Activated CD4-positive, alpha-beta T cell treated with anti-CD3 and anti-CD28 coated beads for 1 hour (primary cell): ENCODE measurements at regions not wholly inside any gene's neighbourhood (a gene's known extent, or its start where the extent isn't known, plus 50 kb on each side); places are given as distances from the start of the nearest gene placed in this dataset.

Source experiments
- DNase-seq: peaks from one replicate; pipeline ENCODE4 v3.0.0-alpha.2; 2020

DNA sequence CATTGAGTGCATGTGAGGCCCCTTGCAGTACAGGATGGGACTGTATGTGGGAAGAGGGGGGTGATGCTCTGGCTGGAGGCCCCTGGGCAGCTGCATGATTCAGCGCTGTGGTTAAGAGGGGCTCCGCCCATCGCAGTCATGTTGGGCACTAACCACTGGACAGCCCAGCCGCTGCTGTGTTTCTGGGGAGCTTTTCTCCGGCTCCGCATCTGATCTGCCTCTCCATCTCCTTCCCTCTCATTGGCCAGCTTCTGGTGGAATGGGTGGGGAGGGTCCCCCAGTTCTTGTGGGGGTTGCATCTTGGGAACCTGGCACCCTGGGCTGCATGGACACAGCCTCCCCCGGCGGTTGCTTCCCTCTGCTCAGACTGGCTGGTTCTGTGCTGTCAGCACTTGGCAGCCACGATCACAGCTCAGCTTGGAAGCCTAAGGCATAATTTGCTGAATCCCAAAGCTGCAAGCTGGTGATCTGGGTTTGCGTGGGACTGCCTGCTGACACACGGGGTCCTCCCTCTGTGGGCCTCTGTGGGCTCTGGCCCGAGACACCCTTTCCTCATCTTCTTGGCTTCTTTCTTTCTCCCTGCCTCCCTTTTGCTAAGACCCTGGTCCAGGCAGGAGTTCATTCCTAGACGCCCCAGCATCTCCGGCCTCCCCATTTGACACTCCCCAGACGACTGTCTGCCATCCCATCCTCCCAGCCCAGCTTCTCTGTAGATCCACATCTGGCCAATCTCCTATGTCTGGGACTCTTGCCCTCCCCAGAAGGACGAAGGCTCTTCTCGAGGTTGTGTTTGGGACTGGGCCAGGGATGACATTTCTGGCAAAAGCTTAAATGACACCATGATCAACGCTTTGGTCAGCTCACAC, 168.3 kb downstream of the SEC14L1 start:
- DNase-seq = no peak

DNA sequence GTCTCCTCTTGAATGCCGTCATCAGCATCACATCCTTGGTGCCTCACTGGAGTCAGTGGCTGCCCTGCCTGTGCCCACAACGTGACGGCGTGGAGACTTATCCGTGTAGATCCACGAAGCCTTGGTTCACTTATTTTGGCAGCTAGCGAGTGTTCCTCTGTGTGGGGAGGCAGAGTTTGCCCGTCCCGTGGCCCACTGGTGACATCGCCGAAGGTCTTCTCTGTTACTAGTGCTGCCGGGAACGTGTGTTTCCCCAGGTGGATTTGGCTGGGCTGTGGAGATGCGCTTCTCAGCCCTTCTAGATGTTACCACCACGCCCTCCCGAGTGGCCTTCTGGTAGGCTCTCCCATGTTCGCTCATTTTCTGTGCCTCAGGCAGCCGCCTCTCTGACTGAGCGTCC, 169.6 kb downstream of the SEC14L1 start:
- no peak for DNase-seq

DNA sequence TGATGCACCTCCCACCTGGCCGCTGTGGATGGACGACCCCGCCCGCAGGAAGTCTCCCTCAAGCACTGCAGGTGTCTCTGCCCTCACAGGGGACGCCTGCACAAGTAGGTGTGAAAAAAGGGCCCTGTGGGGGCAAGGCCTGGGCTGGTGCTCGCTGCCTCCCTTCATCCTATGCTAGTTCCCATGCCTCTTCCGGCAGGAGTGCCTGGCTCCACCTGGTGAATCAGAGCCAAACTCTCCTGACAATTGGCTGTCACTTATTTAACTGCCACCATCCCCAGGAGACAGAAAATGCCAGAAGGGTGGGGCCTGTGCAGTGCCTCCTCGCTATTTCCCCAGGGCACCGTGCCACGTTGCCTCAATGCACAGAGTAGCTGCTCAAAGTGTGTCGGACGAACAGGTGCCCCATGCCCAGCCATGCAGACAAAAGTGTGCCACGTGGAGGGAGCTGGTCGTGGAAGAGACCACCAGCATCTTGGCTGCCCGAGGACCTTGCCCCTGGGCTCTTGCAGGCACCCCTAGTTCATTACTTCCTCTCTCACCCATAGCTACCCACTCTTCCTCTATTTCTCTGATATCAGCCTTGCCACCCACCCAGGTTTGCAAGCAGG, 170.7 kb downstream of the SEC14L1 start:
- DNase-seq = no peak

DNA sequence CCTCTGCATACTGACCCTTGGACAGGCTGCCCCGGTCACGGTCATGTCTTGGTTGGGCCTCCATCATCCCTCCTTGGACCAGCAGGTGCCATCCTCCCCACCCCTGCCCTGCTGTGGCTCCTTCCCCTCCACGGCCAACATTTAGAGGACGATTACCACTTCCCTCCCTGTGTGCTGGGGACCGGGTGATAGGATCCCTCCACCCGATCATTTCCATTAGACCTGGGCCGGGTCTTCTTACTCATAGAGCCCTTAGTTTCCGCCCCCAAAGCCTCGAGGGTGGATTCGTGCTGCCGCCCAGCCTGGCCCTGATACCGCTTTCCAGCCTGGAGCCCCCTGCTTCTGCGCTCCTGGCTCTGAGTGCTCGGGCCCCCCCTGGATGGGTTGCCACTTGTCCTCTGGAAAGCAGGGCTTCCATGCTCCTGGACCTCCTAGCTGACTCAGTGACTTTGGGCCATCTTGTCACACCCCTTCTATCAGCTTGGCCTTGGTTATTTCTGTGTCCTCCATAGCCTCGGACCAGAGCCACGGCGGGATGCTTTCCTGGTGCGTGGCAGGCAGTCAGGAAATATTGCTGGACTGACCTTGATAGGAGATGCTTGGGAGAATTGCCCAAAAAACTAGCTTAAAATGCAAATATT, 171.4 kb downstream of the SEC14L1 start:
- no peak for DNase-seq

DNA sequence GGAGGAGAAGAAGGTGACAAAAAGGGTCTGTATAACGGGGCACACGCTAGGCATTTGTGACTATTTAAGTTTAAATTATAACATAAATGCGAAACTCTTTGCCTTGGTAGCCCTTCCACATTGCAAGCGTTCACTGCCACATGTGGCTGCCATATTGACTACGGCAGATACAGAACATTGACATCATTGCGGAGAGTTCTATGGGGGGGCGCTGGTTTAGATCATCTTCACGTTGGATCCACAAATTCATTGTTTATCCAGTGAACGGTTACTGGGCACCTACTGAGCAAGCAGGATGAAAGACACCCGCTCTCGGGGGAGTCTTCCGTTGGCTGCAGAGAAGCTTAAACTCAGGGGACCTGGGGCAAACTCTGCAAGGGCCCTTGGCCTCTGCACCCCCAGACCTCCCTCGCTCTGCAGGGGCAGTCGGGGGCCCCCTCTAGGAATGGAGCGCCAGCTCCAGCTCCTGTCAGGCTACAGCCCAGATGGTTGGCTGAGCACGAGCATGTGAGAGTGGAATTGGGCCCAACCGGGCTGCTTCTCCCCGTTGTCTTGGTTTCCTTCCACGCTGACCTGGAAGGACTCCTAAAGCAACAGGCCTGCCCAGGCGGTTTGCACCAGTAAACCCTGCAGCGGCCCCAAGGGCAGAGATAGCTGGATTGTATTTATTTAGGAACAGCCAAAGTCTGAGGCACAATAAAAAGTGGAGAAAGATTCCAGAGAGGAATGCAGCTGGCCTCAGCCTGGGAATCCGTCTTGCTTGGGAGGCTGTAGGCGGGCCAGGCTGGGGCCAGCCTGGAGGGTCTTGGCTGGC, 172.2 kb downstream of the SEC14L1 start:
- DNase-seq = no peak

DNA sequence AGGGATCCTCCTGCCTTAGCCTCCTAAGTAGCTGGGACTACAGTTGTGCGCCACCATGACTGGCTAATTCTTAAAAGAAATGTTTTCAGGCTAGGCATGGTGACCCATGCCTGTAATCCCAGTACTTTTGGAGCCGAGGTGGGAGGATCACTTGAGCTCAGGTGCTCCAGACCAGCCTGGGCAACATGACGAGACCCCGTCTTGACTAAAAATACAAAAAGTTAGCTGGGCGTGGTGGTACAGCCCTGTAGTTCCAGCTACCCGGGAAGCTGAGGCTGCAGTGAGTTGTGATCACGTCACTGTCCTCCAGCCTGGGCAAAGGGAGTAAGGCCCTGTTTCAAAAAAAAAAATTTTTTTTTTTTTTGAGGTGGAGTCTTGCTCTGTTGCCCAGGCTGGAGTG, 173.1 kb downstream of the SEC14L1 start:
- no peak for DNase-seq

DNA sequence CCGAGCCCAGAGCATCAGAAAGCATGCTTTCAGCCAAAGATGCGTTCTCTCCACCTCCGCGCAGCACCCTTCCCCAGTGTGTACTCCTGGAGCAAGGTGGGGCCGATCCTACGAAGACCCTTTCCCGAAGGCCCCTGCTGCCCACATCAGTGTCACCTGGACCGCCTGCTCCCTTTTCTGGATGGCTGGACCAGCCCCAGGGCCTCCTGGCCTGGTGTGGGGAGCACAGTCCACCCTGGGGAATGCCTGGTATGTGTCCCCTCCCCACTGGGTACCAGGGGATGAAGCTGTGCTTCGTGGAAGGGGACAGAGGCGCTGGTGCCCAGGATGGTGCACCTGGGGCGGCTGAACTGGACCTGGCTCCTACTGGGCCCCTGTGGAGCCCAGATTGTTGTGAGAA, 173.8 kb downstream of the SEC14L1 start:
- DNase-seq = no peak

DNA sequence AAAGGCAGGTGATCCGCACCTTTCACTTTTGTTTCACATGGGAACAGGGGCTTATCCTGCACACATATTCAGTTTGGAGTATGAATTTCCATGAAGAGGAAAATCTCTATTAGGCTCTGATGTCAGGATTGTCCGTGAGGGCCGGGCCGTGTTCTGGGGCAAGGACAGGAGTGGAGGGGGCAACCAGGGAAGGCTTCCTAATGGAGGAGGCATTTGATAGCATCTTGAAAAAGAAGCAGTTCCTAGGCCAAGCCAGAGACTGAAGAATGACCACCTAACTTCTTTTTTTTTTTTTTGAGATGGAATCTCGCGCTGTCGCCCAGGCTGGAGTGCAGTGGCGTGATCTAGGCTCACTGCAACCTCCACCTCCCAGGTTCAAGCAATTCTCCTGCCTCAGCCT, 174.2 kb downstream of the SEC14L1 start:
- DNase-seq = no peak

DNA sequence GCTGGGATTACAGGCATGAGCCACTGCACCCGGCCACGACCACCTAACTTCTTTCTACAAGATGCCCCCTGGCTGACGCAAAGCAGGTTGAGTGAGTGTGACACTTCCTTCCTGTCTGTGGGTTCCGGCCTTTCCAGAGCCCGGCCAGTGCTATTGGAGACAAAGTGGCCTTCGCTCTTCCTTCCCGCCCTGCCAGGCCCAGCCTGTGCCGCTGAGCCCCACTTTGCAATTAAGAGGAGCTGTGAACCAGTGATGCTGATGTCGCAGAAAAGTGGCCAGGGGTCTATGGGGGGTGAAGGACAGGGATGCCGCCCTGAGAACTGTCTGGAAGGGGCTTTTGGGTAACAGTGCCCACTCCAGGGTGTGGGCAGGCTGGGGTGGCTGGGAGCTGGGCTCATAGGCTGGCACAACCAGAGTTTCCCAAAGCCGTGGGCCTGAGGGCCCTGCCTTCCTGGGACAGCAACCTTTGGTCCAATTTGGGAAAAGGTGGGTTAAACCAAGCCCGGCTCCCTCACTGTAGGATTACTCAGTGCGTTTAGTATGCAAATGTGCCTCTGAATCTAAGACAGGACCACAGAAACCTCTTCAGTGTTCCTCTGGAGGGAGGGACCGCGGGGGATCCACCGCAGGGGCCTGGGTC, 174.9 kb downstream of the SEC14L1 start:
- DNase-seq = no peak

DNA sequence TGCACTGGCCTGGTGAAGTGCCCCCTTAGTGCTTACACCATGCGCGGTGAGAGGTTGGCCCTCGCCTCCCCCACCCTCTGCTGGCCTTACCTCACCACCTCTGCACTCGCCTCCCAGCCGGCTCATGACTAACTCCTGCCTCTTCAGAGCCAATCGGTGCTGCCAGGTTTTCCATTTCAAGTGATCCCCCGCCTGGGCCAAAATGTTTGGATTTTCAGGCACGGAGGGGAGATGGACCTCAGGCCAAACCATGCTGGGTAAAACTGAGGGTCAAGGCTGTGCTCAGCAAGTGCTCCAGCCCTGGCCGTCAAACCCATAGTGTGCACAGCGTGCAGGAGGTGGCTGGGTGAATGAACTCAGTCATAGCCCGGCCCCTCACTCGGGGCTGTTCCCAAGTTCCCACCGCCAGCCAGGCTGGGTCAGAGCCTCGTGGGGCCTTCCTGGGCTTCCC, 175.4 kb downstream of the SEC14L1 start:
- DNase-seq = no peak

DNA sequence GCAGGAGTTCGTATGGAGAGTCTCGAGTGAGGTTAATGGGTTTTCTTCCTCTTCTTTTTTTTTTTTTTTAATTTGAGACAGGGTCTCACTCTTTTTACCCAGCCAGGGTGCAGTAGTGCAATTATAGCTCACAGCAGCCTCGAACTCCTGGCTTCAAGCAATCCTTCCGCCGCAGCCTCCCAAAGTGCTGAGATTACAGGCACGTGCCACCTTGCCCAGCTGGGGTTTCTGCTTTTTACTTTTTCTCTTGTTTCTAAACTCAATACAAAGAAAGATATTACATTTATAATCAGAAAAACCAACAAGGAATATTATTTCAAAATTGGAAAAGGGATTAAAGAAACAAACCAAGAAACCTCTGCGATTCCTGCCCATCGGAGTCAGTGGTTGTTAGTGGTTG, 175.9 kb downstream of the SEC14L1 start:
- no peak for DNase-seq

DNA sequence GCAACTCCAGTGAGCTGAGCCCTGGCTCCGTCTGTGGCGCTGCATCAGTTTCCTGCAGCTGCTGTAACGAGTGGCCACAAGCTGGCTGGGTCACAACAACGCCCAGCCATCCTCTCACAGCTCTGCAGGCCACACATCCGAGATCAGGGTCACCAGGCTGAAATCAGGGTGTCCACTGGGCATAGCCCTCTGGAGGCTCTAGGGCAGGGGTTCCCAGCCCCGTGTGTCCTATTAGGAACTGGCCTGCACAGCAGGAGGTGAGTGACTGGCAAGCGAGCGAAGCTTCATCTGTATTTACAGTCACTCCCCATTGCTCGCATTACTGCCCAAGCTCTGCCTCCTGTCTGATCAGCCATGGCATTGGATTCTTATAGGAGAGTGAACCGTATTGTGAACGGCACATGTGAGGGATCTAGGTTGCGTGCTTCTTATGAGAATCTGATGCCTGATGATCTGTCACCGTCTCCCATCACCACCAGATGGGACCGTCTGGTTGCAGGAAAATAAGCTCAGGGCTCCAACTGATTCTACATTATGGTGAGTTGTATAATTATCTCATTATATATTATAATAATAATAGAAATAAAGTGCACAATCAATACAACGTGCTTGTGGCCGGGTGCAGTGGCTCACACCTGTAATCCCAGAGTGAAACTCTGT, 176.5 kb downstream of the SEC14L1 start:
- no peak for DNase-seq

DNA sequence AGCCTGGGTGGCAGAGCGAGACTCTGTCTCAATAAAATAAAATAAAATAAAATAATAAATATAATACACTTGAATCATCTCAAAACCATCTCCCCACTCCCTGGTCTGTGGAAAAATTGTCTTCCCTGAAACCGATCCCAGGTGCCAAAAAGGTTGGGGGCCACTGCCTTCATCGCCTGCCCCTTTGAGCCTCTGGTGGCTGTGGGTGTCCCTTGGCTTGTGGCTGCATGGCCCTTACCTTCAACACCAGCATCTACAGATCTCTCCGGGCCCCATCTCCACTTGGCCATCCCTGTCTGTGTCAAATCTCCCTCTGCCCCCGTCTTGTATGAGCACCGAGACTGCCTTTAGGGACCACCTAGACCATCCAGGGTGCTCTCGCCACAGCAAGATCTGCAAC, 177.3 kb downstream of the SEC14L1 start:
- no peak for DNase-seq

DNA sequence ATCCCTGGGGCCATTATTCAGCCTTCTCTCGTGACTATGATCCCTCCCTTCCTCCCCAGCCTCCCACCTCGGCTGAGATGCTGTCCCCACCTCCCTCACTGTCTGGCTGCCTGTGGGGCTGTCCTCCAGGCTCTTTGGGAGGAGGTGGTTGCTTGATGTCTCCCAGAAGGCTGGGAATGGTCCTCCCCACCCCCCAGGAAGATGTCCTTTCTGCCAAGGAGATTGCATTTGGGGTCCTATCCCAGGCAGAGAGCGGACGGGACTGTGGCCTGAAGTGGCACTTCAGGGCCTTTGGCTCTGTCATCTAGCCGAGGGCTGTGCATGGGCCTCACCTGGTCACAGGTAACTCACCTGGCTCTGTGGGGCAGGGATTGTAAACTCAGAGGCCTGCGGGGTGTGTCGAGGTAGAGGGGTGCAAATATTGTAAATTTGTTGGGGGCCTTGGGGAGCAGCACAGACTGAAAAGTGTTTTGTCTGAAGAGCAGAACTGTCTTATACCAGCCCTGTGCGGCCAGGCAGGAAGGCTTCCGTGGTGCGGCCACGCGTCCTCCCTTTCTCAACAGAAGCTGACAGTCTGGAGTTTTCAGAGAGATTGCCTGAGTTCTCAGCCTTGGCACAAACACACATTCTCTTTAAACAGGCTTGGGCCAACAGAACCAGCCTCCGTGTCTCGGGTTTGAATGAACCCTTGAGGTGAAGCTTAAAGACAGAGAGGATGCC, 177.9 kb downstream of the SEC14L1 start:
- no peak for DNase-seq

DNA sequence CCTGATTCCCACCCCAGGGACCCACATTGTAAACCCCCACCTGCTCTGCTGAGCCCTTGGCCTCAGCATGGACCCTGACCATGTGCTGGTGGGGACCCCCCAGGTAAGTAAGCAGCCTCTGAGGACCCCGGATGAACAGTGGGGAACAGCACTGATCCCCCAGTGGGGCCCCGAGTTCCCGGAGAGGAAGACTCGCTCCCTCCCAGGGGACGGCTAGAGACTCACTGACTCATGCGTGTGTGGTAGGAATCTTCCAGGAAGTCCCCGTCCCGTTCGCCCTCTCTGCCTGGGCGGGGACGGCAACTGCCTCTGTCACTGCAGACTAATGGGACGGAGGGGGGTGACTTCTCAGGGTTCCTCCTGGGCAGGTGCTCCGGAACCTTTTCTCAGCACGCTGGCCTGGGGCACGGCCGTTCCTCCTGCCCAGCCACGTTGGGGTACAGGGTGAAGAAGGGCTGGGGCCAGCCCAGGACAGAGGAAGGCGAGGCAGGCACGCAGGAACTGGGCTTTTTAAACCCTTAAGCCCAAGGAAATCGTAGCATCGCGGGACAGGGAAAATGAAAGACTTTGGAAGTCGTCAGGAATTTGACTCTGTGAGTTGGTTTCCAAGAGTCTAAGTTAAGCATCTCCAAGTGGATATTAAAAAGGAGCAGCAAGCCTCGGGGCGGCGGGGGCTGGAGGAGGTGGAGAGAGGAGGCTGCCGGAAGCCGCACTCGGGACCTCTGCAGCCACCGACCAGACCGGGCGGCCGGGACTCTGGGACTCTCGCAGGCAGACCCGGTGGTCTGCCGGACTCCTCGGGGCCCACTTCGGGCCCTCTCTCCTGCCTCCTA, 178.7 kb downstream of the SEC14L1 start:
- DNase-seq = peak; percentile 58

DNA sequence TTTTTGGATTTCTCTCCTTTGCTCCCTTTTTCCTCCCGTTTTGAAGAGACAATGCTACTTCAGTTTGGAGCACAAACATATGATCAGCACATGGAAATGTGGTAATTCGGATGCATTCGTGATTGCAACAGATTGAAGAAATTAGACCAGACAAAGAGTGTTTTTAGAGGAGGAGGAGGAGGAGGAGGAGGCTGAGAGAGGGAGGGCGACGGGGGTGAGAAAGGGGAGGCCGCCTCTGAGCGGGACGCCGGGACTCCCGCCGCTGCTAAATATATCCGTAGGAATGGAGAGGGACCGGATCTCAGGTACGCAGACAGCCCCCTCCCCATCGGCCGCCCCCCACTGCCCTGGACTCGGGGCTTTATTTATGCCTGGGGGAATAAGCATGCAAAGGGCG, 179.3 kb downstream of the SEC14L1 start:
- DNase-seq = no peak

DNA sequence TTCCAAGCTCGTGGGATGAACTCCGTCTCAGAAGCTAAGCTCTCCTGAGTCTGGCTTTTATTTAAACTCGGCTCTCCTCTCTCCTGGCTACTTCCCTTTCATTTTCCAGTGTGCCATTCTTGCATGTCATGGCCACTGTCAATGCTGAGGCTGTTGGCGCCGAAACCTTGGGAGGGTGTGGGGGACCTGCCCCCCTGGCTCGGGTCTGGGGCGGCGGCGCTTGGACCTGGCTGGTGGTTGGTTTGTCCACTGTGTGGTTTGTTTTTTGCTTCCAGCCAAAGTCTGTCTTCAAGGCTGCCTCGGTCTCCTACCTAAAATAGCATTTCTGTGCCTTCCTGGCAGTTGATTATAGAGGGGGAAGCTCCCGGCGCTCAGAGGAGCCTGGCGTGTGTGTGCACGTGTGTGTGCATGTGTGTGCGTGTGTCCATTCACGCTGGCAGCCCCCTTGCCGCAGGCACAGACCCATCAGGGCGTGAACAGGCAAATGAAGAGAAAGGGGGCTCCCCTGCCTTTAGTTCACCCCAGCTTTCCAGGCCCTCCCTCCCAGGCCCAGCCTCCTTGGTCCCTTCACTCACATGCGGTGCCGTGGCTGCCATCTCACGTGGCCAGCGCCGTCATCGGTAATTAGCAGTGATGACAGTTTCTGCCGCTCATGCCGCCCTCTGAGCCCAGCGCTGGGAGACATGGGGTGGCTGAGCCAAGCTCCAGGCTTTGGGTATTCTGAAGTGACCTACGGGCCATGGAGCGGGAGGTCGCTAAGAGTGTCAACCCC, 179.9 kb downstream of the SEC14L1 start:
- no peak for DNase-seq

DNA sequence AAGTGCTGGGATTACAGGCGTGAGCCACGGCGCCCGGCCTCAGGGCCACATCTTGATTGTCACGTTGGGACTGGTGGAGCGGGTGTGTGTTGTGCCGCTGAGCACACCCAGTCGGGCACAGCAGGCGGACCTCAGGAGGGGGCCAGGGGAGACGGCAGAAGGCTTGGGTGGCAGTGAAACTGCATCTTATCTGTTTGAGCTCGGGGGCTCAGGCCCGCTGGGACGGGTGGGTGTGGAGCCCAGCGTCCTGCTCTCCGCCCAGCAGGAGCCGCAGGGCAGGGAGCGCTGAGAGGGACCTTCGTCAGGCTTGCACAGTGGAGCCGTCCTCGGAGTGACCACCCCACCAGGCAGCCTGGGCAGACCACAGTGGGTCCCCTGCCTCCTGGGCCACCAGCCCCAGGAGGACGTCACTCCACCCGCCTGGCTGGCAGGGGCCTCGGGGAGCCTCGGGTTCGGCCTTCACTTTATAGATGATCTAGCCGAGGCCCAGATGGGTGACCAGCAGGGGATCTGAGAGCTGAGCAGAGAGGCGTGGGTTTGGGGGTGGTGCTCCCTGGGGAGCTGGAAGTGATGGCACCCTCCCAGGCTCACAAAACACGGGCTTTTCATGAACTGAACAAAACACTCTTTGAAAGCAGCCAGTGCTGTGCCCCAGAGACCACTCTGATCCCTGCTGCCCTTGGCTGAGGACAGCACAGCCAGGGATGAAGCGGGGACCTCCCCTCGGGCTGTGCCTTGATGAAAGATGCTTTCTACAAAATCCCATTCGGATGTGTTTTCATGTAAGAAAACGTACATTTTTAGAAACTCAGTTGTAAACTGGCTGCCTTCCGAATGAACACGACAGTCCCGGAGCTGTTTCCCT, 181.1 kb downstream of the SEC14L1 start:
- DNase-seq = no peak
